Immature natural killer cell (primary cell): ENCODE measurements at regions not wholly inside any gene's neighbourhood (a gene's known extent, or its start where the extent isn't known, plus 50 kb on each side); places are given as distances from the start of the nearest gene placed in this dataset.
A peak's percentile ranks its signal among the peaks of the same experiment; 100 is the strongest.

Source experiments
- DNase-seq, 3 donors: peaks; one replicate each; pipeline ENCODE4 v3.0.0; 2022; ENCODE audit warnings: mixed read lengths in 1 of 3
- H3K27ac Mint-ChIP-seq, 6 donors: one replicate each; pipeline ENCODE4 v1.8.0; 2020; ENCODE audit warnings: mixed read lengths in 6 of 6, mild to moderate bottlenecking in 5 of 6, inconsistent platforms in 4 of 6, moderate library complexity in 3 of 6
- H3K27me3 Mint-ChIP-seq, 3 donors: one replicate each; pipeline ENCODE4 v1.8.0; 2020 to 2021; ENCODE audit warnings: low read depth in 3 of 3, mild to moderate bottlenecking in 3 of 3, mixed read lengths in 3 of 3, moderate library complexity in 3 of 3, inconsistent platforms in 1 of 3
- H3K36me3 Mint-ChIP-seq, 3 donors: one replicate each; pipeline ENCODE4 v1.8.0; 2020; ENCODE audit warnings: mixed read lengths in 3 of 3, inconsistent platforms in 2 of 3, mild to moderate bottlenecking in 2 of 3
- H3K4me1 Mint-ChIP-seq, 2 donors: one replicate each; pipeline ENCODE4 v1.8.0; 2020; ENCODE audit warnings: inconsistent platforms in 2 of 2, mild to moderate bottlenecking in 2 of 2, mixed read lengths in 2 of 2, moderate library complexity in 1 of 2
- H3K4me3 Mint-ChIP-seq, 5 donors: one replicate each; pipeline ENCODE4 v1.8.0; 2020; ENCODE audit warnings: mild to moderate bottlenecking in 5 of 5, mixed read lengths in 5 of 5, inconsistent platforms in 3 of 5, moderate library complexity in 3 of 5
- H3K9me3 Mint-ChIP-seq, 6 donors: one replicate each; pipeline ENCODE4 v1.8.0; 2020; ENCODE audit warnings: mild to moderate bottlenecking in 6 of 6, mixed read lengths in 6 of 6, inconsistent platforms in 4 of 6, moderate library complexity in 3 of 6

GRCh38 chr12:91577586-91578539, 395.2 kb upstream of the DCN start:
- peak; percentile 24 to 34 (median 30) for DNase-seq
- peak overlapping the region; percentile 71 to 89 (median 76) for H3K4me3 Mint-ChIP-seq
- H3K27me3 Mint-ChIP-seq: peaks cover 0 to 12% (median 0%) of the 10 kb centered on the region in 3 donors
- peaks cover 7% of the 10 kb centered on the region in 2 donors for H3K4me1 Mint-ChIP-seq
- no peaks in the 10 kb centered on the region for H3K36me3 Mint-ChIP-seq
- H3K27ac Mint-ChIP-seq: peak overlapping the region in 2 of 6 donors; percentile 40 to 88
- H3K9me3 Mint-ChIP-seq: no peaks in the 10 kb centered on the region

GRCh38 chr12:91576432-91576831, 393.8 kb upstream of the DCN start:
- no peak overlapping the region for H3K27ac Mint-ChIP-seq
- DNase-seq: no peak
- H3K9me3 Mint-ChIP-seq: no peaks in the 10 kb centered on the region
- H3K27me3 Mint-ChIP-seq: peaks cover 0 to 8% (median 0%) of the 10 kb centered on the region in 3 donors
- H3K4me3 Mint-ChIP-seq: no peak overlapping the region
- H3K4me1 Mint-ChIP-seq: peaks cover 7% of the 10 kb centered on the region in 2 donors
- H3K36me3 Mint-ChIP-seq: no peaks in the 10 kb centered on the region

- H3K27ac Mint-ChIP-seq: no peak overlapping the region
- no peak overlapping the region for H3K4me3 Mint-ChIP-seq
- no peak for DNase-seq
- H3K4me1 Mint-ChIP-seq: peaks cover 7% of the 10 kb centered on the region in 2 donors
- peaks cover 0 to 8% (median 0%) of the 10 kb centered on the region in 3 donors for H3K27me3 Mint-ChIP-seq
- H3K9me3 Mint-ChIP-seq: no peaks in the 10 kb centered on the region
- no peaks in the 10 kb centered on the region for H3K36me3 Mint-ChIP-seq
These were observed 393.0 kb upstream of the DCN start for GRCh38 chr12:91575630-91576029.

GRCh38 chr12:91574975-91575374, 392.4 kb upstream of the DCN start:
- peaks cover 0 to 8% (median 0%) of the 10 kb centered on the region in 3 donors for H3K27me3 Mint-ChIP-seq
- no peaks in the 10 kb centered on the region for H3K36me3 Mint-ChIP-seq
- no peak for DNase-seq
- peaks cover 7% of the 10 kb centered on the region in 2 donors for H3K4me1 Mint-ChIP-seq
- no peak overlapping the region for H3K4me3 Mint-ChIP-seq
- no peaks in the 10 kb centered on the region for H3K9me3 Mint-ChIP-seq
- H3K27ac Mint-ChIP-seq: no peak overlapping the region

GRCh38 chr12:91574391-91574790, 391.8 kb upstream of the DCN start:
- Mint-ChIP-seq H3K4me1 (peaks cover 7% of the 10 kb centered on the region in 2 donors), H3K9me3 (no peaks in the 10 kb centered on the region), H3K27me3 (peaks cover 0 to 8% (median 0%) of the 10 kb centered on the region in 3 donors), H3K36me3 (no peaks in the 10 kb centered on the region), H3K27ac (no peak overlapping the region), H3K4me3 (no peak overlapping the region)
- no peak for DNase-seq

- H3K9me3 Mint-ChIP-seq: no peaks in the 10 kb centered on the region
- H3K27me3 Mint-ChIP-seq: peaks cover 0 to 6% (median 0%) of the 10 kb centered on the region in 3 donors
- no peak for DNase-seq
- no peaks in the 10 kb centered on the region for H3K36me3 Mint-ChIP-seq
- no peak overlapping the region for H3K4me3 Mint-ChIP-seq
- no peak overlapping the region for H3K27ac Mint-ChIP-seq
- peaks cover 4% of the 10 kb centered on the region in 2 donors for H3K4me1 Mint-ChIP-seq
These were observed 390.3 kb upstream of the DCN start for GRCh38 chr12:91572869-91573268.

- H3K4me3 Mint-ChIP-seq: no peak overlapping the region
- H3K27me3 Mint-ChIP-seq: no peaks in the 10 kb centered on the region
- H3K27ac Mint-ChIP-seq: no peak overlapping the region
- H3K9me3 Mint-ChIP-seq: peaks cover 0 to 2% (median 0%) of the 10 kb centered on the region in 6 donors
- no peaks in the 10 kb centered on the region for H3K36me3 Mint-ChIP-seq
- no peak for DNase-seq
- H3K4me1 Mint-ChIP-seq: peaks cover 10 to 11% of the 10 kb centered on the region in 2 donors
These were observed 384.5 kb upstream of the DCN start for GRCh38 chr12:91567100-91567485.

GRCh38 chr12:91566328-91567099, 383.9 kb upstream of the DCN start:
- Mint-ChIP-seq H3K27me3 (no peaks in the 10 kb centered on the region), H3K4me1 (peaks cover 12 to 14% of the 10 kb centered on the region in 2 donors), H3K36me3 (no peaks in the 10 kb centered on the region), H3K4me3 (no peak overlapping the region), H3K9me3 (peaks cover 0 to 2% (median 0%) of the 10 kb centered on the region in 6 donors), H3K27ac (no peak overlapping the region)
- no peak for DNase-seq

GRCh38 chr12:91565846-91566245, 383.2 kb upstream of the DCN start:
- Mint-ChIP-seq H3K27ac (no peak overlapping the region), H3K4me3 (no peak overlapping the region), H3K36me3 (no peaks in the 10 kb centered on the region), H3K4me1 (peaks cover 12 to 14% of the 10 kb centered on the region in 2 donors), H3K27me3 (no peaks in the 10 kb centered on the region), H3K9me3 (peaks cover 0 to 2% (median 0%) of the 10 kb centered on the region in 6 donors)
- no peak for DNase-seq

GRCh38 chr12:91565246-91565645, 382.6 kb upstream of the DCN start:
- no peaks in the 10 kb centered on the region for H3K27me3 Mint-ChIP-seq
- H3K4me3 Mint-ChIP-seq: no peak overlapping the region
- no peak overlapping the region for H3K27ac Mint-ChIP-seq
- peaks cover 0 to 2% (median 0%) of the 10 kb centered on the region in 6 donors for H3K9me3 Mint-ChIP-seq
- H3K36me3 Mint-ChIP-seq: no peaks in the 10 kb centered on the region
- no peak for DNase-seq
- H3K4me1 Mint-ChIP-seq: peaks cover 12 to 14% of the 10 kb centered on the region in 2 donors

- H3K4me3 Mint-ChIP-seq: peak overlapping the region in 1 of 5 donors; percentile 27
These were observed 380.6 kb upstream of the DCN start for GRCh38 chr12:91563011-91563765.

GRCh38 chr12:91562476-91562875, 379.9 kb upstream of the DCN start:
- Mint-ChIP-seq H3K9me3 (peaks cover 0 to 10% (median 2%) of the 10 kb centered on the region in 6 donors), H3K36me3 (peaks cover 0 to 3% (median 3%) of the 10 kb centered on the region in 3 donors), H3K27ac (peak overlapping the region in 1 of 6 donors; percentile 39), H3K27me3 (peaks cover 2 to 6% (median 2%) of the 10 kb centered on the region in 3 donors), H3K4me3 (peak overlapping the region in 2 of 5 donors; percentile 3 to 27), H3K4me1 (peaks cover 12 to 14% of the 10 kb centered on the region in 2 donors)
- DNase-seq: peak in 1 of 3 donors; percentile 19

More at GRCh38 chr12:91563011-91563765, 380.6 kb upstream of the DCN start:
- Mint-ChIP-seq H3K36me3 (peaks cover 0 to 3% (median 3%) of the 10 kb centered on the region in 3 donors), H3K27ac (peak overlapping the region in 2 of 6 donors; percentile 6 to 41), H3K9me3 (peaks cover 0 to 10% (median 2%) of the 10 kb centered on the region in 6 donors), H3K4me1 (peaks cover 12 to 14% of the 10 kb centered on the region in 2 donors), H3K27me3 (peaks cover 0 to 3% (median 2%) of the 10 kb centered on the region in 3 donors)
- DNase-seq: no peak

GRCh38 chr12:91561958-91562325, 379.3 kb upstream of the DCN start:
- Mint-ChIP-seq H3K27me3 (peaks cover 2 to 6% (median 2%) of the 10 kb centered on the region in 3 donors), H3K9me3 (peaks cover 0 to 10% (median 2%) of the 10 kb centered on the region in 6 donors), H3K36me3 (peaks cover 0 to 3% (median 3%) of the 10 kb centered on the region in 3 donors), H3K4me1 (peaks cover 12 to 14% of the 10 kb centered on the region in 2 donors), H3K27ac (peak overlapping the region in 1 of 6 donors; percentile 39), H3K4me3 (peak overlapping the region in 1 of 5 donors; percentile 27)
- no peak for DNase-seq
